GF-D8 (cell line): ENCODE measurements at regions not wholly inside any gene's neighbourhood (a gene's known extent, or its start where the extent isn't known, plus 50 kb on each side); places are given as distances from the start of the nearest gene placed in this dataset.
"Not testable (repeated sequence)": the region's sequence is repeated elsewhere in the genome, so short reads cannot be mapped to it uniquely, and the experiment has no call there.

ENCODE experiments used
- DNase-seq: peaks from one replicate; lab custom pipeline; 2025; lab: John Stamatoyannopoulos, UW

DNA sequence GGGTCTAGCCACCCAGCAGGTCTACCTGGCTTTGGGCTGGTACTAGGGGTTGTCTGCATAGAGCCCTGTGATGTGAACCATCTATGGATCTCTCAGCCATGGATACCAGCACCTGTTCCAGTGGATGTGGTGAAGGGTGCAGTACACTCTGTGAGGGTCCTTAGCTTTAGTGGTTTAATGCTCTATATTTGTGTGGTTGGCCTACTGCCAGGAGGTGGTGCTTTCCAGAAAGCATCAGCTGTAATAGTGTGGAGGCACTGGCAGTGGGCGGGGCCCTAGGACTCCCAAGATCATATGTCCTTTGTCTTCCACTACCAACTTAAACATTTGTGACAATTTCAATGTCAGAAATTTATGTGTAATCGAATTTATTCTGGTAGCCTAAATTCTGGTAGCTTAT is 1065.1 kb downstream of the RPIA start:
- not testable (repeated sequence) for DNase-seq

- not testable (repeated sequence) for DNase-seq
Observed at GRCh38 chr2:89758332-89759026, 1067.0 kb downstream of the RPIA start.

- DNase-seq, result not testable (repeated sequence)
Observed at GRCh38 chr2:89760762-89761161, 1069.3 kb downstream of the RPIA start.

GRCh38 chr2:89761171-89761570 is 1069.7 kb downstream of the RPIA start:
- DNase-seq, result not testable (repeated sequence)

DNA sequence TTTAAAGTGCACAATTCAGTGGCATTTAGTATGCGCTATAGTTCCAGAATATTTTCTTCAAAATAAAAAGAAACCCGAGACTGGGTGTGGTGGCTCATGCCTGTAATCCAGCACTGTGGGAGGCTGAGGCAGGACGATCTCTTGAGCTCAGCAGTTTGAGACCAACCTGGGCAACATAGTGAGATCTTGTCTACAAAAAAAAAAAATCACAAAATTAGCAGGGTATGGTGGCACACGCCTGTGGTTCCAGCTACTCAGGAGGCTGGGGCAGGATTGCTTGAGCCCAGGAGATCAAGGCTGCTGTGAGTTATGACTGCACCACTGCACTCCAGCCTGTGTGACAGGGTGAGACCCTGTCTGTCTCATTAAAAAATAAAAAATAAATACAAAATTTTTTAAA is 1070.4 kb downstream of the RPIA start:
- not testable (repeated sequence) for DNase-seq

GRCh38 chr2:89762461-89763253 is 1071.2 kb downstream of the RPIA start:
- not testable (repeated sequence) for DNase-seq

GRCh38 chr2:89763254-89763580 is 1071.7 kb downstream of the RPIA start:
- DNase-seq, result no peak

- DNase-seq, result no peak
Observed at GRCh38 chr2:89763581-89764485, 1072.4 kb downstream of the RPIA start.

- DNase-seq, result not testable (repeated sequence)
Observed at GRCh38 chr2:89764571-89765360, 1073.3 kb downstream of the RPIA start.

GRCh38 chr2:89765361-89765718 is 1073.9 kb downstream of the RPIA start:
- not testable (repeated sequence) for DNase-seq

- not testable (repeated sequence) for DNase-seq
Observed at GRCh38 chr2:89766141-89766990, 1074.9 kb downstream of the RPIA start.

- DNase-seq, result not testable (repeated sequence)
Observed at GRCh38 chr2:89767058-89767457, 1075.6 kb downstream of the RPIA start.

GRCh38 chr2:89767572-89768435 is 1076.3 kb downstream of the RPIA start:
- DNase-seq, result no peak

- no peak for DNase-seq
Observed at GRCh38 chr2:89775885-89776284, 1084.4 kb downstream of the RPIA start.

DNA sequence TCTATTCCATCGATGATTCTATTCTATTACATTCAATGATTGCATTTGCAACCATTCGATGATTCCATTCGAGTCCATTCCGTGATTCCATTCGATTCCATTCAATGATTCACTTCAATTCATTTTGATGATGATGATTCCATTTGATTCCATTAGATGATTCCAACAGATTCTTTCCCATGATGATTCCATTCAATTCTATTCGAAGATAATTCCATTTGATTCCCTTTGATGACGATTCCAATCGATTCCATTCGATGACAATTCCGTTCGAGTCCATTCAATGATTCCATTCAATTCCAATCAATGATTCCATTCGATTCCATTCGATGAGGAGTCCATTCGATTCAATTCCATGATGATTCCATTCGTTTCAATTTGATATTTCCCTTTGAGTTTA is 1088.8 kb downstream of the RPIA start:
- no peak for DNase-seq

- no peak for DNase-seq
Observed at GRCh38 chr2:89781962-89782361, 1090.5 kb downstream of the RPIA start.

- no peak for DNase-seq
Observed at GRCh38 chr2:89784960-89785359, 1093.5 kb downstream of the RPIA start.

DNA sequence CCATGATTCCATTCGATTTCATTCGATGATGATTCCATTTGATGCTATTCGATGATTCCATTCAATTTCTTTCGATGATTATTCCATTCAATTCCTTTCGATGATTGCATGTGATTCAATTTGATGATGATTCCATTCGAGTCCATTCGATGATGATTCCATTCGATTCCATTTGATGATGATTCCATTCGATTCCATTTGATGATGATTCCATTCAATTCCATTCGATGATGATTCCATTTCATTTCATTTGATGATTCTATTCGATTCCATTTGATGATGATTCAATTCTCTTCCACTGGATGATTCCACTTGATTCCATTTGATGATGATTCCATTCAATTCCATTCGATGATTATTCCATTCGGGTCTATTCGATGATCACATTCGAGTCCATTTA is 1094.1 kb downstream of the RPIA start:
- DNase-seq, result not testable (repeated sequence)

GRCh38 chr2:89786642-89787041 is 1095.2 kb downstream of the RPIA start:
- DNase-seq, result not testable (repeated sequence)

- not testable (repeated sequence) for DNase-seq
Observed at GRCh38 chr2:89795530-89795929, 1104.1 kb downstream of the RPIA start.
